IPS-NIHi7 (cell line): ENCODE measurements at regions not wholly inside any gene's neighbourhood (a gene's known extent, or its start where the extent isn't known, plus 50 kb on each side); places are given as distances from the start of the nearest gene placed in this dataset.

Experiments used
- DNase-seq: peaks from one replicate; pipeline ENCODE4 v3.0.0; 2012; ENCODE audit warnings: mixed read lengths; ENCODE audit errors: extremely low spot score

- no peak for DNase-seq
Measured at GRCh38 chr9:99694393-99694792, 127.3 kb upstream of the NR4A3 start.

- DNase-seq = no peak
Measured at GRCh38 chr9:99699396-99699795, 122.3 kb upstream of the NR4A3 start.

DNA sequence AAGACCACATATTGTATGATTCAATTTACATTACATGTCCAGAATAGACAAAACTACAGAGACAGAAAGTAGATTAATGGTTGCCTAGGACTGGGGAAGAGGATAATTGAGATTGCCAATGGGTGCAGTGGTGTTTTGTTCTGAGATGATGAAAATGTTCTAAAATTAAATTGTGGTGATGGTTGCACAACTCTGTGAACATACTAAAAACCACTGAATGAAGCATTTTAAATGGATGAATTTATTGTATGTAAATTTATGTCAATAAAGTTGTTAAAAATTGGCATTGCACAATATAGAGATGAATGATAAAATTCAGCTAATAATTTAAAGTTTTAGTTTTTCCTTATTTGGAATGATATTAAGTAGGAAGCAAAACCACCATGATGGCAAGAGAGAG is 109.5 kb upstream of the NR4A3 start:
- no peak for DNase-seq

DNA sequence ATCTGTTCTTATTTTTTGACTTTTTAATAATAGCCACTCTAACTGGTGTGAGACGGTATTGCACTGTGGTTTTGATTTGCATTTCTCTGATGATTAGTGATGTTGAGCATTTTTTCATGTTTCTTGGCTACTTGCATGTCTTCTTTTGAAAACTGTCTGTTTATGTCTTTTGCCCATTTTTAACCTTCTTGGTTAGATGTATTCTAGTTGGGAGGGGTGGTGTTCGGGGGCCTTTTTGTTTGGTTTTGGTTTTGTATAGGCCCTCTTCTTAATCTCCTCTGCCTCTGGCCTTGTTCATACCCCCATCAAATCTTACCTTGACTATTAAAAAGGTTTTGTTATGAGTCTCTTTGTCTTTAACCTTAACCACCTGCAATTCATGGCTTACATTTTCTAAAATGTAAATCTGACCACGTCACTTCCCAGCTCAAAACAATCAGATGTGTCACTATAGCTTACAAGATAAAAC is 107.8 kb upstream of the NR4A3 start:
- no peak for DNase-seq

- DNase-seq = no peak
Measured at GRCh38 chr9:99718631-99719030, 103.1 kb upstream of the NR4A3 start.

DNA sequence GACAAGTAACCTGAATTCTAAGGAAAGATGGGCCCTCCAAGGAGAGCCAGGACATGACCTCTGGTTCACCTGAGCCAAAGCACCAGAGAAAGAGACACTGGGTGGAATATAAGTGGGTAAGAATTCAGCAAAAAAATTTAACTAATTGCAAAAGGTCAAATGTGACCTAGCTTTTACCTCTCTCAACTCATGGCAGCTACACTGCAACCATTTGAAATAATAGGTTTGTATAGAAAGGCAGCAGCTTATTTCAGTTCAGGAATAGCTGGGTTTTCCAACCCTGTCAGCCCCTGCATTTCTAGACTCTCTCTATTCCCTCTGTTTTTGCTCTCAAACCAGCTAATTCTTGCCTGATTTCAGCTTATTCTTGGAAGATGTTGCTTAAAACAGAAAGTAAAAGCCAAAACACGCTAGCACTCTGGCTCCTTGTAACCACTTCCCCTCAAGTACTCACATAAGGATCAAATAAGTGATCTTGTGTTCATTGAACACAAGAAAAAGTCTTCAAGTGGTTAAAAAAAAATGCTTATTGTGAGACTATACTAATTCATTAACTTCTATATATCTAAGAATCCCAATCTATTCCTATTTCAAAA is 101.1 kb upstream of the NR4A3 start:
- DNase-seq = no peak

DNA sequence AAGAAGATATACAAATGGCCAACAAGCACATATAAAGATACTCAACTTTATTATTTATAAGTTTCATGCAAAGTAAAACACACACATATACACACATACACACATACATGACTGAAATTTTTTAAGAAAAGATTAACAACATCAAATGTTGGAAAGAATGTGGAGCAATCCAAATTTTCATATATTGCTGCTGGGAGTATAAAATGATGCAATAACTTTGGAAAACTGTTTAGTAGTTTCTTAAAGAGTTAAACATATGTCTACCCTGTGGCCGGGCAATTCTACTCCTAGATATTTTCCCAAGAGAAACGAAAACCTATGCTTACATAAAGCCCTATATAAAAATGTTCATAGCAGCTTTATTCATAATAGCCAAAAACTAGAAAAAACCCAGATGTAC is 99.8 kb upstream of the NR4A3 start:
- DNase-seq = no peak

- DNase-seq = no peak
Measured at GRCh38 chr9:99722877-99723276, 98.8 kb upstream of the NR4A3 start.

DNA sequence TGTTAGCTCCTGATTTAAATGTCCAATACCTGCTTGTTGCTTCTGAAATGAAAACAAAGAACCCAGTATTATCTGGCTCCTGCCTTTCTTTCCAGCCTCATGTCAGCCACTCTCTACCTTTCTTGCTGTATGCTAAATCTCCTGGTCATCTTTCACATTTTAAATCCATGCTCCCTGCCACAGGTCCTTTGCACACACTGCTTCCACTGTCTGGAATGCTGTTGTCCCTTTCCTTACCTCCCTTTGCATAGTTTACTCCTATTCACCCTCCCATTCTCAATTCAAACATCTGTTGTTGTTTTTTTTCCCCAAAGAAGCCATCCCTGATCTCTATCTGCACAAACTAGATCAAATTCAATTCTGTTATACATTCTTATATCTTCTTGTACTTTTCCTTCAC is 97.0 kb upstream of the NR4A3 start:
- no peak for DNase-seq

DNA sequence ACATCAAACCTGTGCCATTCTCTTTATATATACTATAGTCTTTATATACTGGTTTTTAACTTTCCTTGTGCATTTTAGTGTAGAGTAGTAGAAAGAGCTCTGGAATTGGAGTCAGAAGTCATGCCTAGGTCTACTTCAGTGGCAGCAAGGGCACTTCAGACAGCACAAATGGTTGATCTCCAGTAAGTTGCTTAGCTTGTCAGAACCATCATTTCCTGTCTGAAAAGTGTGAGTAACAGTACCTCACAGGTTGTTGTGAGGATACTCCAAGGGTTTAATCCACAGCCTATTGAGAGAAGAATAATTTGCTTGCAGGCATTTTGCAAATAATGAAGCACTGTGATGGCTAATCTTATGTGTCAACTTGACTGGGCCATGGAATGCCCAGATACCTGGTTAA is 95.8 kb upstream of the NR4A3 start:
- DNase-seq = no peak

DNA sequence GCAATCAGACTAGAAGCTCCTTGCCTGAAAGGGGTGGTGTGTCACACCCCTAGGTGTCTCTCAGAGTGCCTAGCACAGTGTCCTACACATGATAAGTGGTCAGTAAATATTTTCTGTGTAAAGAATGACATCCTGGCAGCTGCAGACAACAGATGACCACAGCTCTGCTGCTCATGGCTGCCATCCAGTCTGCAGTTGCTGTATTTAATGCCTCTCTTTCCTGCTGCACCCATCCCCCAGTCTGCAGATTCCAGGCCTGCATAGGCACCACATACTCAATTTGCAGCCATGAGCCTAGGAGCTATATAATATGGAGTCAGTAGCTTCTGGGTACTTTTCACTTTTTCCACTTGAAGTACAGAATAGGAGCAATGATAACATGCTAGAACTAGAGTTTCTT is 94.9 kb upstream of the NR4A3 start:
- DNase-seq = no peak

DNA sequence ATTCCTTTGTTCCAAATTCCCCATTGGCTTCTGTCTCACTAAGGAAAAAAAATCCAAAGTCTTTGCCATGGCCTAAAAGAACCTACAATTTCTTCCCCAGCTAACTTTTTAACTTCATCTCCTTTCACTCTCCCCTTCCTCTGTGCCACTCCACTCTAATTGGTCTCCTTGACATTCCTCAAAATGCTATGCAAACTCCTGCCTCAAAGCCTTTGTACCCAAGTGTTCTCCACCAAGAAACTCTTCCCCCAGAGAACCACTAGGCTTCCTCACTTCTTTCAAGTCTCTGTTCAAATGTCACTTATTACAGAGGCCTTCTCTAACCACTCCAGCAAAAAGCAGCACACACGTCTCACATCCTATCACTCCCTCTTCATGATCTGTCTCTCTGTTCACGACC is 91.6 kb upstream of the NR4A3 start:
- no peak for DNase-seq

DNA sequence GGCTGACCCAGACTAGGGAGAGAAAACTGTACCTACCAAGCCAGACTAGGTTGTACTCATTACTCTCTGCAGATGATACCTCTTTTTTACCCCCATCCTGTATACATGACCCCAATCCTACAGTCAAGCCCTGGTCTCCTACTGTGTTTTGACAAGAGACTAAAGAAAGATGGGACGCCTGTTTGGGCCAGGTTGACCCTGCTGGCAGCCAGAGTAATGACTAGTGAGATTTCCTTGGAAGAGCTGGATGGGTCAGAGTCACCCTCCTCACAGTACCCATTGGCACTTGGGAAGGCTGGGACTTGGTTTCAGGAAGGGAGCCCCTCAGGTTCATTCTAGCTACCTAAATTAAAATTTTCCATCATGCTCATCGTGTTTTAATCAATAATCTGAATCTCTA is 89.7 kb upstream of the NR4A3 start:
- peak; percentile 17 for DNase-seq

- no peak for DNase-seq
Measured at GRCh38 chr9:99732715-99733114, 89.0 kb upstream of the NR4A3 start.

DNA sequence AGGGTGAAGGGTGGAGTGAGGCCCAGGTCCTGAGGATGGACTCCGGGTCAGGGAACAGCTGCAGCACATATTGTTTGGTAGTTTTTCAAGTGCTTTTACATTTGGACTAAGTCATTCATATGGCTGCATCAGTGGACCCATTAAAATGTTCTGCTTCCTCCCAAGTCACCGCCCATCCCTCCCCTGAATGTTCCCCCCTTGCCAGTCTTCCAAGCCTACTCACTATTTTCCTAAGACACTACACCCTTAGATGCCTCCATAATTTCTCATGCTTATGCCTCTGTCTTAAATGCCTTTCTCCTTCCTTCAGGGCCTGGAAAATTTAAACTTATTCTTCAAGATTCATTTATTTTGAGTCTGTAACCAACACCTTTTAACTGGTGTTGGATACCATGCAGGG is 86.6 kb upstream of the NR4A3 start:
- no peak for DNase-seq

- DNase-seq = no peak
Measured at GRCh38 chr9:99736291-99736690, 85.4 kb upstream of the NR4A3 start.

- no peak for DNase-seq
Measured at GRCh38 chr9:99737649-99738048, 84.0 kb upstream of the NR4A3 start.

GRCh38 chr9:99743006-99743405 is 78.7 kb upstream of the NR4A3 start:
- no peak for DNase-seq

DNA sequence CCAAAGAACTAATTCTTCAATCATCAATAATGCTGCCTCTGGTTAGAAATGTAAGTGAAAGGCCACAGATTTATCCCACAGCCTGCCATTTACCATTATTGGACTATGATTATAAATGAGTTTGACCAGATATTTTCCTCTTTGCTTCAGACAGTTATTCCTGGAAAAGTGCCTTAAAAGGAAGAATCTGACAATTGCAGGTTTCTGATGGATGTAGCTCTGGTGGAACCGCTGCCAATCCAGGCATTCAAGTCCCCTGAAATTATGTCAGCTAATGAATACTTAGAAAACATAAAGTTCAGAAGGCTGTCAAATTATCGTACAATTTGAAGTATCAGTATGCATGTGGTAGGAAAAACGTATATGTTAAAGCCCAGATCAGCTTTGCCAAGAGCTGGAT is 78.2 kb upstream of the NR4A3 start:
- DNase-seq = no peak

DNA sequence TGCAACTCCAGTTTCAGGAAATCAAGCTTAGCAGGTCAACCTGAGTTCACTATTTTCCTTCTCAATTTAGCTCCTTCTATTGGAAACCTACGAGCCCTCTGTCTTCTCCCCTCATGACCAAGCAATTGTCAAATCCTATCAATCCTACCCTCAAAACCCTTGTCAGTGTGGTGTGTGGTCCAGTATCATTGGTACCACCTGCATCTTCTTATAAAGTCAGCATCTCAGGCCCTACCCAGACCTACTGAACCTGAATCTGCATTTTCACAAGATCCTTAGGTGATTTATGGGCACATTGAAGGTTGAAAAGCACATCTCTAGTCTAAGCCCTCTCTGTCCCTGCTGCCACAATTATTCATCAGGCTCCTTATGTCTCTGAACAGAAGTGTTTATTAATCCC is 77.6 kb upstream of the NR4A3 start:
- DNase-seq = no peak

- DNase-seq = peak; percentile 16
Measured at GRCh38 chr9:99745085-99745484, 76.6 kb upstream of the NR4A3 start.

- DNase-seq = no peak
Measured at GRCh38 chr9:99746406-99746805, 75.3 kb upstream of the NR4A3 start.

- no peak for DNase-seq
Measured at GRCh38 chr9:99748266-99748665, 73.4 kb upstream of the NR4A3 start.

DNA sequence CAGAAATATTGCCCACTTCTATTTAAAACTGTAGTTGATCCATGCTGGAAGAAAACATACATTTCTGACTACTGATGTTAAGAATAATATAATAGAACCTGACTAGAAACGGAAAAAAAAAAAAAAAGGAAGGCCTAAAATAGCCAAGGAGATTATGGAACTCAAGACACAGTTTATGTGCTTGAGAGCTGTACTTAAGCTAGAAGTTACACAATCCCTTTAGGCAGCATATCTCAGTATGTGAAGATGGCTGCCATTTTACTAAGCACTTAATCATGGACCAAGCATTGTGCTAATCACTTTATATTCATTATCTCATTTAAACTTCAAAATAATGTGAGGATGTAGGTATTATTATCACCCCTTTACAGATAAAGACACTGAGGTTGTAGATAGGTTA is 73.0 kb upstream of the NR4A3 start:
- DNase-seq = no peak

- DNase-seq = no peak
Measured at GRCh38 chr9:99749641-99750040, 72.0 kb upstream of the NR4A3 start.
